ENCODE measurements at regions not wholly inside any gene's neighbourhood (a gene's known extent, or its start where the extent isn't known, plus 50 kb on each side); places are given as distances from the start of the nearest gene placed in this dataset.

DNA sequence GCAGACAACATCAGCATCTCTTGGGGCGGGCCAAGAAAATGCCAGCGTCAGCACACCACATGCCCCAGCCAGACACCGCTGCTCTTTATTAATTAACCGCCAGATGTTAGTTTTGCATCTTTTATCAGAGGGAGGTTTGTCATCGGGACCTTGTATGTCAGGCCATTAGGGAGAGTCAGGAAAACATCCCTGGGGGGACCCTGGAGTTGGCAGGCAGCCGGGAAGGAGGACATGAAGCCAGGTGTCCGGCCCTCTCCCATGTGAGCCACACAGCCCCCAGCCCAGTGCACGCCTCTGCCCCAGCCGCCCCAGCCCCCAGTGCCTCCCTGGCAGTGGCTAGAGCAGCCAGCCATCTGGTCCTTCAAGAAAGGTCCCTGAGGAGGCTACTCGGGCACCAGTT lies 56.9 kb upstream of the FAM222A start:
- intact Hi-C loops (cut with micrococcal nuclease) = no loop called here
- DNase-seq = no peak
- TF ChIP-seq, protein P1, sequence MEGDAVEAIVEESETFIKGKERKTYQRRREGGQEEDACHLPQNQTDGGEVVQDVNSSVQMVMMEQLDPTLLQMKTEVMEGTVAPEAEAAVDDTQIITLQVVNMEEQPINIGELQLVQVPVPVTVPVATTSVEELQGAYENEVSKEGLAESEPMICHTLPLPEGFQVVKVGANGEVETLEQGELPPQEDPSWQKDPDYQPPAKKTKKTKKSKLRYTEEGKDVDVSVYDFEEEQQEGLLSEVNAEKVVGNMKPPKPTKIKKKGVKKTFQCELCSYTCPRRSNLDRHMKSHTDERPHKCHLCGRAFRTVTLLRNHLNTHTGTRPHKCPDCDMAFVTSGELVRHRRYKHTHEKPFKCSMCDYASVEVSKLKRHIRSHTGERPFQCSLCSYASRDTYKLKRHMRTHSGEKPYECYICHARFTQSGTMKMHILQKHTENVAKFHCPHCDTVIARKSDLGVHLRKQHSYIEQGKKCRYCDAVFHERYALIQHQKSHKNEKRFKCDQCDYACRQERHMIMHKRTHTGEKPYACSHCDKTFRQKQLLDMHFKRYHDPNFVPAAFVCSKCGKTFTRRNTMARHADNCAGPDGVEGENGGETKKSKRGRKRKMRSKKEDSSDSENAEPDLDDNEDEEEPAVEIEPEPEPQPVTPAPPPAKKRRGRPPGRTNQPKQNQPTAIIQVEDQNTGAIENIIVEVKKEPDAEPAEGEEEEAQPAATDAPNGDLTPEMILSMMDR (IDR thresholded peaks at IDR 0.05) = no peak
- 93% methylated on average over 7 of the region's 10 CpGs for WGBS (ENCODE audit: insufficient coverage)
- Mint-ChIP-seq H3K36me3 (no peaks in the 10 kb centered on the region), H3K4me3 (no peak overlapping the region), H3K27me3 (ENCODE audit: low read depth in 3 of 3) (peaks cover 5 to 21% (median 8%) of the 10 kb centered on the region in 3 donors), H3K27ac (no peak overlapping the region), H3K9me3 (no peaks in the 10 kb centered on the region), H3K4me1 (no peaks in the 10 kb centered on the region)
- H3K4me1 ChIP-seq (ENCODE audit: control insufficient read depth in 1 of 2, insufficient read depth in 2 of 2, low read length in 2 of 2) = no peaks in the 10 kb centered on the region
- H3K27me3 ChIP-seq (ENCODE audit: control insufficient read depth in 2 of 2, insufficient read depth in 2 of 2, low read length in 2 of 2) = no peaks in the 10 kb centered on the region
- H3K4me2 ChIP-seq (replicated peaks; ENCODE audit: extremely low read depth, low read length, poor library complexity, severe bottlenecking) = no peak overlapping the region
- H4K20me1 ChIP-seq (ENCODE audit: insufficient read depth, low read length) = no peaks in the 10 kb centered on the region
- no peaks in the 10 kb centered on the region for H3K36me3 ChIP-seq (replicated peaks in 1 of 2; ENCODE audit: control insufficient read depth in 1 of 2, insufficient read depth in 2 of 2, low read length in 2 of 2)
- no peaks in the 10 kb centered on the region for H3K79me2 ChIP-seq (ENCODE audit: insufficient read depth, low read length)
- no peak overlapping the region for H3K27ac ChIP-seq (ENCODE audit: low read depth in 1 of 2, low read length in 2 of 2)
- H2AFZ ChIP-seq (ENCODE audit: insufficient read depth, low read depth, low read length, poor library complexity, severe bottlenecking) = no peak overlapping the region
- H3K4me3 ChIP-seq (replicated peaks in 1 of 3; ENCODE audit: low read depth in 2 of 3, low read length in 3 of 3) = no peak overlapping the region
- no peak overlapping the region for H3K9ac ChIP-seq (ENCODE audit: insufficient read depth, low read length, poor library complexity, severe bottlenecking)
- no peaks in the 10 kb centered on the region for H3K9me3 ChIP-seq (replicated peaks in 1 of 2; ENCODE audit: control insufficient read depth in 1 of 2, insufficient read depth in 1 of 2, low read length in 2 of 2)

- Histone ChIP-seq H2AFZ (ENCODE audit: insufficient read depth, low read depth, low read length, poor library complexity, severe bottlenecking) (no peak overlapping the region), H3K36me3 (replicated peaks in 1 of 2; ENCODE audit: control insufficient read depth in 1 of 2, insufficient read depth in 2 of 2, low read length in 2 of 2) (no peaks in the 10 kb centered on the region), H4K20me1 (ENCODE audit: insufficient read depth, low read length) (no peaks in the 10 kb centered on the region), H3K9ac (ENCODE audit: insufficient read depth, low read length, poor library complexity, severe bottlenecking) (no peak overlapping the region), H3K27ac (ENCODE audit: low read depth in 1 of 2, low read length in 2 of 2) (no peak overlapping the region), H3K9me3 (replicated peaks in 1 of 2; ENCODE audit: control insufficient read depth in 1 of 2, insufficient read depth in 1 of 2, low read length in 2 of 2) (no peaks in the 10 kb centered on the region), H3K4me3 (replicated peaks in 1 of 3; ENCODE audit: low read depth in 2 of 3, low read length in 3 of 3) (no peak overlapping the region), H3K27me3 (ENCODE audit: control insufficient read depth in 2 of 2, insufficient read depth in 2 of 2, low read length in 2 of 2) (no peaks in the 10 kb centered on the region), H3K4me1 (ENCODE audit: control insufficient read depth in 1 of 2, insufficient read depth in 2 of 2, low read length in 2 of 2) (no peaks in the 10 kb centered on the region), H3K4me2 (replicated peaks; ENCODE audit: extremely low read depth, low read length, poor library complexity, severe bottlenecking) (no peak overlapping the region), H3K79me2 (ENCODE audit: insufficient read depth, low read length) (no peaks in the 10 kb centered on the region)
- Mint-ChIP-seq H3K36me3 (no peaks in the 10 kb centered on the region), H3K9me3 (peaks cover 0 to 2% (median 0%) of the 10 kb centered on the region in 7 donors), H3K27ac (peak overlapping the region in 1 of 7 donors; percentile 24), H3K4me3 (no peak overlapping the region), H3K27me3 (ENCODE audit: low read depth in 3 of 3) (peaks cover 7 to 17% (median 10%) of the 10 kb centered on the region in 3 donors), H3K4me1 (no peaks in the 10 kb centered on the region)
- intact Hi-C loops (cut with micrococcal nuclease) = no loop called here
- 76% methylated on average over 4 of the region's 7 CpGs for WGBS (ENCODE audit: insufficient coverage)
- TF ChIP-seq, protein P1 (IDR thresholded peaks at IDR 0.05) = no peak
- DNase-seq = no peak
These were observed 49.8 kb upstream of the FAM222A start for GRCh38 chr12:109663795-109664194.

Measured in CD14-positive monocyte (primary cell).